ENCODE measurements at regions not wholly inside any gene's neighbourhood (a gene's known extent, or its start where the extent isn't known, plus 50 kb on each side); places are given as distances from the start of the nearest gene placed in this dataset.

- no peak for TF ChIP-seq CTCF (IDR thresholded peaks at IDR 0.05)
- no peak for TF ChIP-seq POLR2AphosphoS5 (IDR thresholded peaks at IDR 0.05)
- TF ChIP-seq EP300 (IDR thresholded peaks at IDR 0.05), result no peak
Observed at GRCh38 chr15:56794553-56795329, 61.4 kb upstream of the ZNF280D start.

Measured in esophagus muscularis mucosa (tissue), 4 donors.